Small intestine (tissue), 7 donors: ENCODE measurements at regions not wholly inside any gene's neighbourhood (a gene's known extent, or its start where the extent isn't known, plus 50 kb on each side); places are given as distances from the start of the nearest gene placed in this dataset.

Experiments
- DNase-seq, 2 donors: peaks; one replicate each; pipeline versions ENCODE4 v3.0.0 to v3.0.0-alpha.2; 2013
- FAIRE-seq: peaks from 2 replicates; lab custom pipeline; 2012; peaks lifted over from hg19 to GRCh38; lab: Jason Lieb, UNC
- H3K27ac ChIP-seq, 3 donors: one replicate each; pipeline ENCODE4 v1.5.1; 2013; ENCODE audit warnings: low read length in 2 of 3, mild to moderate bottlenecking in 2 of 3, control low read depth in 1 of 3, inconsistent platforms in 1 of 3, low read depth in 1 of 3, moderate library complexity in 1 of 3
- H3K27me3 ChIP-seq, 3 donors: one replicate each; pipeline ENCODE4 v1.6.1; 2013; ENCODE audit warnings: low read length in 3 of 3, inconsistent platforms in 1 of 3; ENCODE audit not compliant: control insufficient read depth in 3 of 3, insufficient read depth in 3 of 3
- H3K36me3 ChIP-seq, 3 donors: one replicate each; pipeline ENCODE4 v1.6.1; 2013; ENCODE audit warnings: low read length in 3 of 3, inconsistent platforms in 1 of 3, low read depth in 1 of 3, mild to moderate bottlenecking in 1 of 3, moderate library complexity in 1 of 3; ENCODE audit not compliant: control insufficient read depth in 3 of 3, insufficient read depth in 2 of 3
- H3K4me1 ChIP-seq, 3 donors: one replicate each; pipeline ENCODE4 v1.6.1; 2013; ENCODE audit warnings: low read length in 2 of 3, inconsistent platforms in 1 of 3, low read depth in 1 of 3, mild to moderate bottlenecking in 1 of 3, moderate library complexity in 1 of 3; ENCODE audit not compliant: control insufficient read depth in 3 of 3, insufficient read depth in 2 of 3
- H3K4me3 ChIP-seq, 3 donors: one replicate each; pipeline ENCODE4 v1.5.1; 2013; ENCODE audit warnings: low read length in 3 of 3, control low read depth in 1 of 3, inconsistent platforms in 1 of 3, low read depth in 1 of 3, mild to moderate bottlenecking in 1 of 3, moderate library complexity in 1 of 3
- H3K9me3 ChIP-seq, 2 donors: one replicate each; pipeline ENCODE4 v1.6.1; 2013; ENCODE audit warnings: low read depth in 1 of 2, low read length in 1 of 2; ENCODE audit not compliant: control insufficient read depth in 2 of 2, insufficient read depth in 1 of 2
- WGBS, 3 donors: extraction: QIAGEN DNeasy Blood & Tissue Kit; methylation state at CpG; one replicate each; pipeline ENCODE4 v1.1.7; 2013; 5-methylcytosine and 5-hydroxymethylcytosine counted together
- donor health status: healthy with polysubstance abuse.
- donor health status: control.
- donor health status: control.
- donor health status: Bipolar disorder and iron deficiency.
- donor health status: healthy.

- WGBS, 3 donors: 37 to 49% (median 45%) methylated on average over 6 of the region's 6 CpGs
- H3K9me3 ChIP-seq: peaks cover 0 to 5% of the 10 kb centered on the region in 2 donors
- H3K4me3 ChIP-seq: no peak overlapping the region
- H3K4me1 ChIP-seq: no peaks in the 10 kb centered on the region
- H3K36me3 ChIP-seq: no peaks in the 10 kb centered on the region
- no peak overlapping the region for H3K27ac ChIP-seq
- FAIRE-seq: no peak
- H3K27me3 ChIP-seq: peaks cover 0 to 7% (median 0%) of the 10 kb centered on the region in 3 donors
- no peak for DNase-seq
Measured at GRCh38 chr7:26060733-26061677, 91.0 kb upstream of the NFE2L3 start.

DNA sequence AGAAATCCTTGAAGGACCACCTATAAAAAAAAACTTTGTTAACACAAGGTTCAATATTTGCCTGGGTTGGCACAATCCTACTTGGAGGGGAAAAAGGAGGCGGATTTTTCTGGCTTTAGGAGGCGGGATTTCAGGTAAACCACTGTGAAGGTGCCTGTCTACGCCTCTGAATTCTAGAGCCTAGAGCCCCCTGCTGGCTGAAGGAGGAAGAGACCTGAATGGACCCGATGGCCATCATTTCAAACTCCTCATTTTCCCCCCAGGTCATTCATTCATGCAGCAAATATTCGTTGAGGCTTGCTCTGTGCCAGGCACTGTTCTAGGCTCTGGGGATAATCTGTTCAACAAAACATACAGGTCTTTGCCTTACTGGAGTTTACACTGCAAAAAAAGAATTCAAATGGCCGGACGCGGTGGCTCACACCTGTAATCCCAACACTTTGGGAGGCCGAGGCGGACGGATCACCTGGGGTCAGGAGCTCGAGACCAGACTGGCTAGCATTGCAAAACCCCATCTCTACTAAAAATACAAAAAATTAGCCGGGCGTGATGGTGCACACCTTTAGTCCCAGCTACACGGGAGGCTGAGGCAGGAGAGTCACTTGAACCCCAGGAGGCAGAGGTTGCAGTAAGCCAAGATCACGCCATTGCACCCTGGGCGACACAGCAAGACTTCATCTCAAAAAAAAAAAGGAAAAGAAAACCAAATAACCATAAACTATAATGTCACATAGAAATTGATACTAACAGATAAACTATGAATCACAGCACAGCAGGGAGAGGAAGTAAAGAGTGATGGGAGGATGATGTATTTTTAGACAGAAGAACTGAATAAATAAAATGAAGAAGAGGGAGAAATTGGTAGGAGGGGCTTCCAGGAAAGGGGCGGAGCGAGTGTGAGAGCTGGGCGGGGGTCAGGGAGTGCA lies 90.1 kb upstream of the NFE2L3 start:
- H3K27me3 ChIP-seq: peaks cover 0 to 7% (median 0%) of the 10 kb centered on the region in 3 donors
- WGBS, 3 donors: 58 to 63% (median 59%) methylated on average over 20 of the region's 20 CpGs
- H3K4me1 ChIP-seq: no peaks in the 10 kb centered on the region
- no peak for FAIRE-seq
- H3K27ac ChIP-seq: no peak overlapping the region
- H3K4me3 ChIP-seq: no peak overlapping the region
- peaks cover 0 to under 1% of the 10 kb centered on the region in 2 donors for H3K9me3 ChIP-seq
- no peaks in the 10 kb centered on the region for H3K36me3 ChIP-seq
- DNase-seq: peak; percentile 77 to 83

DNA sequence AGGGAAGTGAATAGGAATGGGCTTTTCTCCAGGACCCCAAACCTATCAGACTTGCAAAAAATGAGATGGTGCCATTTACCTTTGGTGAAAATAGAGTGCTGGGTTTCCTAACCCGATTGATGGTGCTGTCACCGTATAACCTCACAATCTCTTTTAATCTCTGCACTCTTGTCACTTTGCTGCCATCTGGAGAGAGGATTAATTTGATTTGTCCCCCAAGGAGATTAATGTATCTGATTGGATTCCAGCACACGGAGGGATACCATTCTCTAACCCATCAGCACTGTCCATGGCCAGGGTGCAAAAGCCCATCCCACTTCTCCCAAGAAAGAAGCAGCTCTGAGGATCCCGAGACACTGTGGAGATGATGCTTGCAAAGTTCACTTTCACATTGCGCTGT lies 86.3 kb upstream of the NFE2L3 start:
- WGBS, 3 donors: 53 to 70% (median 65%) methylated on average over 5 of the region's 5 CpGs
- Histone ChIP-seq H3K4me1 (no peaks in the 10 kb centered on the region), H3K27ac (no peak overlapping the region), H3K4me3 (no peak overlapping the region), H3K27me3 (peaks cover 0 to 4% (median 2%) of the 10 kb centered on the region in 3 donors), H3K9me3 (no peaks in the 10 kb centered on the region), H3K36me3 (no peaks in the 10 kb centered on the region)
- FAIRE-seq (no peak), DNase-seq (no peak)

GRCh38 chr7:26066736-26067135 lies 85.3 kb upstream of the NFE2L3 start:
- Histone ChIP-seq H3K27me3 (peaks cover 0 to 4% (median 2%) of the 10 kb centered on the region in 3 donors), H3K4me1 (no peaks in the 10 kb centered on the region), H3K27ac (no peak overlapping the region), H3K9me3 (no peaks in the 10 kb centered on the region), H3K4me3 (no peak overlapping the region), H3K36me3 (no peaks in the 10 kb centered on the region)
- FAIRE-seq (no peak), DNase-seq (no peak)
- WGBS, 3 donors: 88 to 91% (median 89%) methylated on average over 1 of the region's 1 CpG

- FAIRE-seq (no peak), DNase-seq (no peak)
- Histone ChIP-seq H3K4me1 (no peaks in the 10 kb centered on the region), H3K27ac (no peak overlapping the region), H3K36me3 (no peaks in the 10 kb centered on the region), H3K27me3 (peaks cover 0 to 2% (median 2%) of the 10 kb centered on the region in 3 donors), H3K9me3 (no peaks in the 10 kb centered on the region), H3K4me3 (no peak overlapping the region)
- WGBS, 3 donors: 89 to 91% (median 90%) methylated on average over 2 of the region's 2 CpGs
Measured at GRCh38 chr7:26070290-26070689, 81.7 kb upstream of the NFE2L3 start.

DNA sequence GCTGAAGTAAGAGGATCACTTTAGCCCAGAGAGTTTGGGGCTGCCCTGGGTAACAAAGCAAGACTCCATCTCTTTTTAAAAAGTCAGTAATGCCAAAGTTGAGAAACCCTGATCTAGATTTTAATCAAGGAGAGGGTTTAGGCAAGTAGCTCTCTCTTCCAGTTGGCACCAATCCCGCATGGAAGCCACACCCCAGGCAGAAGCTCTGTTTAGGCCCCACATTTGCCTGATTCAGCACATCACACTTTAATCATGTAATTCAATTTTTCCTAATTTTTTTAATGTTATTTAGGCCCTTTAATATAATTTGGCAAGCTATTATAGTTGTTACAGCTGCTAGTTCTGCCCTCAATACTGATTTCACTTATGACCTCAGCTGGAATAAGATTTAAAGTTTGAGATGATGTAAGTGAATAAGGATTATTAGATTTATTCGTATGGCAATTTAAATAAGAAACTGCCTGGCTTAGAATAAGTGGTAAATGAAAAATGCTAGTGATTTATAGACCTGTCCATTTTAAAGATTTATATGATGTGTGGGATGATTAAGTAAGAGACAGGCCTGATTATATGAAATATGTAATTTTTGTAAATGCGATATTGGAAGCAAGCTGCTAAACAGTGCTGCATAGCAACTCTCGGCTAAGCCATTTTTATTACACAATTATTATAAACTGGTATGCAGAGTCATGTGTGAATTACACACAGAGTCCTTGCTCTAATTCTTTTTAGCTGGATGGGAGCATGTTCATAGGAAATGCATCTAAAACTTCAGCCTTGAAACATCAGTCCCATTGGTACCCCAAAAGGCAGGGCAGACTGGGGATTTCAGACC lies 80.2 kb upstream of the NFE2L3 start:
- FAIRE-seq: no peak
- Histone ChIP-seq H3K9me3 (no peaks in the 10 kb centered on the region), H3K4me1 (no peaks in the 10 kb centered on the region), H3K4me3 (no peak overlapping the region), H3K27ac (no peak overlapping the region), H3K27me3 (peaks cover 0 to 2% (median 2%) of the 10 kb centered on the region in 3 donors), H3K36me3 (no peaks in the 10 kb centered on the region)
- 79 to 92% (median 83%) methylated on average over 4 of the region's 4 CpGs for WGBS, 3 donors
- no peak for DNase-seq

DNA sequence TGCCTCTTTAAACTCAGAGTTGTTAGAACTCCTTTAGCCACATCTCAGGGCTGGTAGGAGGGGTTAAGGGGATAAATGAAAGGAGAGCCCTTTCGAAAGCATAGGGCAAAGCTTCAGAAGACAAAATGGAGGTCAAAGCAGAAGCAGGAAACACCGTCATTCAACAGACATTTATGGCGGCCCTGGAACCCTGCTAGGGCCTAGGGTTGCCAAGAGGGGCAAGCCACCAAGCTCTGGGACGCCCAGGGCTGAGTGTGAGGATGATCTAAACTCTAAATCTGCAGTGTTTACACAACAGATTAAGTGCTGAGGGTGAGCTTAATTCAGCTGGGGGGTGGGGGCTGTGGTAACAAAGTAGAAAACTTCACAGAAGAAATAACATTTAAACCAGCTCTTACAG lies 79.0 kb upstream of the NFE2L3 start:
- no peak overlapping the region for H3K4me3 ChIP-seq
- no peak for FAIRE-seq
- 61 to 82% (median 79%) methylated on average over 4 of the region's 4 CpGs for WGBS, 3 donors
- DNase-seq: no peak
- no peak overlapping the region for H3K27ac ChIP-seq
- H3K4me1 ChIP-seq: no peaks in the 10 kb centered on the region
- H3K36me3 ChIP-seq: no peaks in the 10 kb centered on the region
- H3K9me3 ChIP-seq: no peaks in the 10 kb centered on the region
- H3K27me3 ChIP-seq: peaks cover 0 to 2% (median 2%) of the 10 kb centered on the region in 3 donors
